Cerebellar nuclear complex (tissue), 1 donor: ENCODE measurements at regions not wholly inside any gene's neighbourhood (a gene's known extent, or its start where the extent isn't known, plus 50 kb on each side); places are given as distances from the start of the nearest gene placed in this dataset.

Source experiments
- DNase-seq, 2 experiments: peaks; one replicate each; lab custom pipeline; 2025; lab: John Stamatoyannopoulos, UW

DNA sequence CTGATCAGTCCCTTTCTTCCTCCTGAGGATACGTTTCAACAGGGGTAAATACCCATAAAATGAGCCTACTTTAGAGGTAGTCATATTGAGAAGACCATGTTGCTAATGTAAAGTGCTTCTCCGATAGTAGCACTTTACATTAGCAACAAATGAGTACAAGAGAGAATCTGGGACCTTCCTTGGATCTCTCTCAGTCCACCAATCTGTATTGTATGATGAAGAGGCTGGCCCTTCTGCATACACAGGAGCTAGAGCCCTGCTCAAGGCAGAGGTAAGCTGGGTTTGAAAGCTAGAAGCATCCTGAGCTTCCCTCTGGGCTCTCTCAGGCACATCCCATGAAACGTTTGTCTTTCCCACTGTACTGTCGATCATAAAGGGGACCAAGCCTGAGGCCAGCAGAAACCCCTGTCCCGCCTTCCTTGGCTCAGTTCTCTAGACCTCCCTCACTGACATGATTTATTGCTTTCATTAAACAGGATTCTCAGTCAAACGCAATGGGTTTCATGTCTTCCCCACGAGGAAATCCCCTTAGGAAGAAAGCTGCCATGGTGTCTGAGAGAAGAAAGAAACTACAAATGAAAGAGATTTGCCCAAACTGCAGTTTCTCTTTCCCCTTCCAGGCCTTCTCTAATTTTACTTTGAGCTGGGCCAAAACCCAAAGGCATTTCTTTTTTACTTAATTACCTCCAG, 62.8 kb upstream of the BCAR3 start:
- no peak for DNase-seq

DNA sequence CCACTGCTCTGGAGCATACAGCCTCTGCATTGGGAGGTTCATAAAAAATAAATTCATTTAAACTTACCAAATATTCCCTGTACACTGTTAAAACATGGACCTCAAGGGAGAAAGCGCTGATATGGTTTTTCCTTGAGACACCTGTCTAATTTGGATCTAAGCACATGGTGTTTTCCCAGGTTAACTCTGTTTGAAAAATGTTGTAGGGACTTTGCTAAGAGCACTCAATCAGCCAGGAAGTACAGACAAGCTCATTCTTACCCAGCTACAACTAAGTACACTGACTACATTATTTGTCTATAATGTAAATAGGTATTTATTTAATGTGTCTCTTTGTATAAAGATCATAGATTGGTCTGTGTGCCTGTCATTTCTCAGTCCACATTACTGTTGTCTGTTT, 61.8 kb upstream of the BCAR3 start:
- DNase-seq, result no peak

DNA sequence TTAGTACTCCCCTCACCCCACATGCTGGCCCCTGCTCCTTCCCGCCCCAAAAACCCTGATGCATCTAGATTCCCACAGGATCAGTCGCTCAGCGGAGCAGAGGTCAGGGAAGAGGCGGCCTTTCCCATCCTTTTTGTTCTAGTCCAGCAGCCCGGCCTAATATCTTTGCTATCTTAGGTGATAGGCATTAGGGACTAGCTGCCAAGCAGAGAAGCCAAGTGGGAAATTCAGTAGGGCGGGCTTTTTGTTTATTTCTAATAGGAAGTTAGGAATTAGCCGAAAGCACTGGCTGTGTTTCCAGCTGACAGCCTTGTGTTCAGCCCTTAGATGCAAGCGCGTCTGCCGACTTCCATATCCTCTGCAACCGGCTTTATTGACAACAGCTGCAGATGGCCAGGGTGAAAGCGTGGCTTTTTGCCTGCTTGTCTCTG, 59.0 kb upstream of the BCAR3 start:
- no peak for DNase-seq

DNA sequence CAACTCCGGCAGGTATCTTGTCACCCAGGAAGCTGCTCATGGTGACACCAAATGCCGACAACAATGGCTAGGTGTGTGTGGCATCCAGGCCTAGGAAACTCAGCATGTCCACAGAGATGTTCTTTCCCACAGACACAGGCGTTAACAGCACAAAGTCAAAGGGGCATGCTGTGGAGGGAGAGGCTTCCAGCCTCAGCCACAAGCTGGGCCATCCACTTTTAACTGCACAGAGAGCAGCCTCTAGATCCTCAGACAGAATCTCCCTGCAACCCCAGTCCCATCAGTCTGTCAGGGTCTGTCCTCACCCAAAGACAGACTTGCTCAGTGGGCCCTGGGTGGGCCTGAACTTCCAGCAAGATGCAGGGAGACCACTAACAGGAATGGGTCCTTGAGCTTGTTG, 58.5 kb upstream of the BCAR3 start:
- no peak for DNase-seq

DNA sequence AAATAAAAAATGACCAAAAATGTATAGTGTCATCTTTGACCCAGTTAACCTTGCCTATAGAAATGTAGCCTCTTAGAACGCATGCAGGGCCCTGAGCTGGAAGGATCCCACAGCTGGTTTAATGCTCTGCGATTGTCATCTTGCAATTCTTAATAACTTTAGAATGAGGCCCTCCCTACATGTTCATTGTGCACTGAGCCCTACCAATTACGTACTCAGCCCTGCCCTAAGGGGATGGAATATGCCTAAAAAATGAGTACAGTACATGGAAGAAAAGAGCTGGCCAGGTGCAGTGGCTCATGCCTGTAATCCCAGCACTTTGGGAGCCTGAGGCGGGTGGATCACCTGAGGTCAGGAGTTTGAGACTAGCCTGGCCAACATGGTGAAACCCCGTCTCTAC, 57.8 kb upstream of the BCAR3 start:
- no peak for DNase-seq

DNA sequence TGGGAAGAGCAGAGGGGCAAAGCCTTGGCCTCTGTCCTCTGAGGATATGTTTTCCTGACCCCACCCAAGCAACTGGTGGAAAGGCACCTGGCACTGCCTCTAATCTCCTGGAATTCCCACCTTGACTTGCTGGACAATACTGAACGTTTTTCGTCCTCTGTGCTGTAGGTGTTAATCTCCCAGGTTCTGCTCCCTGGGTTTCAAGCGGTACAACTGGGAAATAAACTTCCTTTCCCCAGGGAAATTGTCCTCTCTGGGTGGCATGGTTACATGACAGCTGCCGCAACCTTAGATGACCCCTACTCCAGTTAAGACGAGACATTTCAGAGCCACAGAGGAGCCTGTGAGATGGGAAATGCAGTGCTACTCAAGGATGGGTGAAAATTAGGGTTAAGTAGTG, 57.3 kb upstream of the BCAR3 start:
- no peak for DNase-seq

DNA sequence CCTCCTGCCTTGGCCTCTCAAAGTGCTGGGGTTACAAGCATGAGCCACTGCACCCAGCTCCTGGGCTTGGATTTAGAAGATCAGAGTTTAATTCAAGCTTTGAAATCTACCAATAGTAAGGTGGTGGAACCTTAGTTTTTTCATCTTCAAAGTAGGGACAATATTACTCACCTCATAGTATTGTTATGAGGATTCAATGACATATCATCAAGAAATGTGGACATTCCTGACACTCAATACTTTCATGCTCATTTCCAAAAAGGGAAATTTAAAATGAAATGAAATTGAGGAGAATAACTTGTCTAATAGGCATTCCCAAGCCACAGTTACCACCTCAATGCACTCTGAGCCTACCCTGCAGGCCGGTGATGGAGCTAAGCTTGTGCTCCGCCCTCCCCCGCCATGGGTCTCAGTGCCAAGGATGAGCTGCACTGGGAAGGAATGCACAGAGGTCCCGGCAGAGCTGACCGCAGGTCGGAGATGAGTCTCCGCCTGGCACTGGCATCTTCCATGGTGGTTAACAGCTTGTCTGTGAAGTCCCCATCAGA, 56.5 kb upstream of the BCAR3 start:
- no peak for DNase-seq

DNA sequence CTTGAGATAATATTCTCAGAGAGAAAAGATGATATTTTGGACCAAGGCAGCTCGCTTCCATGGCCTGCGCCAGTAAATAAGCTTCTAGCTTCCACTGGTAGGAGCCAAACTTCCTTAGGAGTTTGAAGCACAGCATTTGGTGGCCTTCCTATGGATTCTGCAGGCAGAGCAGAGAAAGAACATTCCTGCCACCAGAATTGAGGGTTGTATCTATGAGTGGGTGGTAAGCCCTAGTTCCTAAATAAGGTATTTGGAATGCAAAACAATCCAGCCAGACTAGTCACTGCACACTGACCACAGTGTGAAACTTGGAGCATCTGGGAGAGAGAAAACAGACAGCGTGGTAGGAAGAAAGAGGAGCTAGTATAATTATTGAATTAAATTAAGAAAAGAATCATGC, 54.1 kb upstream of the BCAR3 start:
- DNase-seq, result no peak

DNA sequence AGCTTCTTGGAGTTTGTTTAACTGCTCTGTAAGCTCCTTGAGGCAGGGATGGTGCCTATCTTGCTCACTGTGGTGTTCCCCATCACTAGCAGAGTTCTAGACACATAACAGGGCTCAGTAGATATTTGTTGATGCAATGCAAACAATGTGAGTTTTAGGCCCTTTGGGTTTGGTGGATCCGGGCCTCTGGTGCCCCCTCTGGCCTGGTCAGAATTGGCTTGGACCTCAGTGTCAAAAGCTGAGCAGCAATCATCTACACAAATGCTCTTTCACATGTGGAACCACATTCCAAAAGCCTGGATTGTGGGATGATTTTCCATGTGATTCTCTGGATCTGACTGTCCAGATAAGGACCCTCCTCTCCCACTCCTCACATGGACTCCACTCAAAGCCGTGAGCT, 53.4 kb upstream of the BCAR3 start:
- DNase-seq, result no peak

DNA sequence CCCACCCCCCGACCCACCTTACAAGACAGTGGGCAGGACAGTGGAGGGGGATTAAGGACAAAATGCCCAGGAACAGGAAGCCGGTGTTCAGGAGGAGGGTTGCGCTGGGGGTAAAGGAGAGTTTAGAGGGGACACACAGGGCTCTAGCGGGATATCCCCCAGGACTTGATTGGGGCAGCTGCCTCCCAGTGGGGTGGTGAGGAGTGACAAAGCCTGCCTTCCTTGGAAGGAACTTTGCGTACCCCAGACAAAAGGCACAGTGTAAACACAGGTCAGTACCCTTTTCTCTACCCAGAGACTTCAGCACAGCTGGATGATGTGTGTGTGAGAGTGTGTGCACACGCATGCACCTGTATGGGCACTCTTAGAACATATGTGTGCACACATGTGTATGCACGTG, 51.7 kb upstream of the BCAR3 start:
- no peak for DNase-seq

DNA sequence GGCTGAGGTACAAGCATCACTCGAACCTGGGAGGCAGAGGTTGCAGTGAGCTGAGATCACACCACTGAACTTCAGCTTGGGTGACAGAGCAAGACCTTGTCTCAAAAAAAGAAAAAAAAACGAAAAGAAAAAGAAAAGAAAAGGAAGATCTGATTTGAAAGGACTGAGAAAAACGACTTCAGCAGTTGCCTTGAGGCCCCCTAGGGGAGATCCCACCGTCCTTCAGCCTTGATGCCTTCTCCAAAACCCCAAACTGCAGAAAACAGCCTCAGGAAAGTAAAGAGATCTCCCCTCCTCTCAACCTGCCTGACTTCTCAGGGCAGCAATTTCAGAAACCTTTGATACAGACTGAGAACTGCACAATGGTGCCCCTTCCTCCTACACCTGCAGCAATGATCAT, 50.9 kb upstream of the BCAR3 start:
- DNase-seq, result no peak
